SJCRH30 (cell line): ENCODE measurements at regions not wholly inside any gene's neighbourhood (a gene's known extent, or its start where the extent isn't known, plus 50 kb on each side); places are given as distances from the start of the nearest gene placed in this dataset.

Source experiments
- DNase-seq, 2 experiments: peaks; one replicate each; pipeline ENCODE4 v3.0.0-alpha.2; 2015 to 2020
- H3K27ac ChIP-seq: fragments of 250-450 bp; sonication (Bioruptor Pico); 2 replicates; pipeline ENCODE4 v1.5.1; 2020; ENCODE audit warnings: mild to moderate bottlenecking, moderate library complexity
- H3K27me3 ChIP-seq: fragments of 250-450 bp; sonication (Bioruptor Pico); 2 replicates; pipeline ENCODE4 v1.5.1; 2020; ENCODE audit warnings: mild to moderate bottlenecking, moderate library complexity
- H3K36me3 ChIP-seq: fragments of 250-450 bp; sonication (Bioruptor Pico); 2 replicates; pipeline ENCODE4 v1.5.1; 2020; ENCODE audit warnings: mild to moderate bottlenecking, moderate library complexity
- H3K4me1 ChIP-seq: fragments of 250-450 bp; sonication (Bioruptor Pico); 2 replicates; pipeline ENCODE4 v1.5.1; 2020; ENCODE audit warnings: mild to moderate bottlenecking, moderate library complexity
- H3K4me3 ChIP-seq: fragments of 250-450 bp; sonication (Bioruptor Pico); 2 replicates; pipeline ENCODE4 v1.5.1; 2020; ENCODE audit warnings: mild to moderate bottlenecking, moderate library complexity
- H3K9me3 ChIP-seq: fragments of 250-450 bp; sonication (Bioruptor Pico); replicated peaks from 2 replicates; pipeline ENCODE4 v1.5.1; 2020; ENCODE audit warnings: mild to moderate bottlenecking, moderate library complexity

DNA sequence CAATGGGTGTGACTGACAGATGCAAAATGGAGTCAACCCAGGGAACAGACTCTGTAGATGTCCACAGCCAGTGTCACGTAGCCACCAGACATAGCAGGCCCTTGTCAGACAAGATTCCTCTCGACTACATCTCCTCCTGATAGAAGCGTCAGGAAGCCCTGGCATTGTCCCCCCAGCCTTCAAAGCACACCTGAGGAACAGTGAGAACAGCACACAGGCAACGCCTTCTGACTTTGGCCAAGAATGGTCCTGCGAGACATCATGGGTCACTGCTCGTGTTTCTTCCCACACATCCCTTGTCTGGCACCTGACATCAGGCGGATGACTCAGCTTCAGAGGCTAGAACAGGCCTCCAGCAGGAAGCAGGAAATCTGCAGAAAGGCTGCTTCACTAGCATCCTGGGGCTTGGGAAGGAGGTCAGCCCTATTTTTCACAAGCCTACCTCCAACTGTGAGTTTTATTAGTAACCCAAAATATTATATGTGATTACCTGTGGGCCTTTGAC is 52.8 kb upstream of the GPR26 start:
- no peak overlapping the region for H3K27ac ChIP-seq
- DNase-seq, result no peak
- H3K27me3 ChIP-seq, result no peaks in the 10 kb centered on the region
- H3K4me3 ChIP-seq, result no peak overlapping the region
- no peaks in the 10 kb centered on the region for H3K4me1 ChIP-seq
- no peaks in the 10 kb centered on the region for H3K9me3 ChIP-seq
- H3K36me3 ChIP-seq, result no peaks in the 10 kb centered on the region

DNA sequence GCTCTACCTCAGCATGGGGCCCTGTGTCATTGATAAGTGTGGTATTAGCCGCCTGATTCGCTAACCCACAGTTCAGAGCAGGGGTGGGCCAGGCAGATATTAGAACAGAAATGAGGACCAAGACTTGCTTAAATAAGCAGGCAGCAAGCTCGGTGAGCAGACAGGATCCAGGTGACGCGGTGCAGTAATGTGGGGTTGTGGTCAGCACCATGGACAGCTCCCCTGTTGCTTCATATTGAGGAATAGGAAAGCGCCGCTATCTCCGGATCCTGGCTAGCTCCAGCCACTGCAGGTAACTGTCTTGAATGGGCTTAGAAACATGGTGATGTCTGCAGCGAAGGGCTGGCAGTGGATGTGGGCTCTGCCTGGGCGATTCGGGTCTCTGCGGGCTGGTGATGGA is 51.3 kb upstream of the GPR26 start:
- peak; percentile 60 to 70 for DNase-seq
- Histone ChIP-seq H3K4me1 (no peaks in the 10 kb centered on the region), H3K9me3 (no peaks in the 10 kb centered on the region), H3K4me3 (no peak overlapping the region), H3K27ac (no peak overlapping the region), H3K36me3 (no peaks in the 10 kb centered on the region), H3K27me3 (no peaks in the 10 kb centered on the region)
